ENCODE measurements at regions not wholly inside any gene's neighbourhood (a gene's known extent, or its start where the extent isn't known, plus 50 kb on each side); places are given as distances from the start of the nearest gene placed in this dataset.

- Histone ChIP-seq H2AFZ (ENCODE audit: low read depth, low read length) (no peak overlapping the region), H3K9ac (ENCODE audit: low read length) (no peak overlapping the region), H3K27me3 (ENCODE audit: insufficient read depth, low read length) (no peaks in the 10 kb centered on the region), H3K4me2 (ENCODE audit: low read length) (no peak overlapping the region), H3K27ac (ENCODE audit: low read depth, low read length) (no peak overlapping the region), H3K4me3 (ENCODE audit: insufficient read depth, low read depth, low read length) (no peak overlapping the region), H4K20me1 (ENCODE audit: insufficient read depth, low read length) (no peaks in the 10 kb centered on the region), H3K9me3 (ENCODE audit: insufficient read depth, low read depth, low read length) (no peaks in the 10 kb centered on the region), H3K79me2 (ENCODE audit: insufficient read depth, low read length) (no peaks in the 10 kb centered on the region), H3K36me3 (ENCODE audit: insufficient read depth, low read length) (no peaks in the 10 kb centered on the region), H3K4me1 (ENCODE audit: insufficient read depth, low read length) (no peaks in the 10 kb centered on the region)
- Mint-ChIP-seq H3K36me3 (ENCODE audit: low read depth, unreplicated experiment) (no peaks in the 10 kb centered on the region), H3K4me3 (ENCODE audit: unreplicated experiment) (no peak overlapping the region), H3K4me1 (ENCODE audit: low read depth, unreplicated experiment) (peaks cover 5% of the 10 kb centered on the region), H3K9me3 (ENCODE audit: unreplicated experiment) (peaks cover 6% of the 10 kb centered on the region), H3K27me3 (ENCODE audit: low read depth, unreplicated experiment) (no peaks in the 10 kb centered on the region), H3K27ac (ENCODE audit: unreplicated experiment) (no peak overlapping the region)
- no peak for FAIRE-seq
- no peak for DNase-seq (ENCODE audit: low read depth)
- TF ChIP-seq, protein P1, sequence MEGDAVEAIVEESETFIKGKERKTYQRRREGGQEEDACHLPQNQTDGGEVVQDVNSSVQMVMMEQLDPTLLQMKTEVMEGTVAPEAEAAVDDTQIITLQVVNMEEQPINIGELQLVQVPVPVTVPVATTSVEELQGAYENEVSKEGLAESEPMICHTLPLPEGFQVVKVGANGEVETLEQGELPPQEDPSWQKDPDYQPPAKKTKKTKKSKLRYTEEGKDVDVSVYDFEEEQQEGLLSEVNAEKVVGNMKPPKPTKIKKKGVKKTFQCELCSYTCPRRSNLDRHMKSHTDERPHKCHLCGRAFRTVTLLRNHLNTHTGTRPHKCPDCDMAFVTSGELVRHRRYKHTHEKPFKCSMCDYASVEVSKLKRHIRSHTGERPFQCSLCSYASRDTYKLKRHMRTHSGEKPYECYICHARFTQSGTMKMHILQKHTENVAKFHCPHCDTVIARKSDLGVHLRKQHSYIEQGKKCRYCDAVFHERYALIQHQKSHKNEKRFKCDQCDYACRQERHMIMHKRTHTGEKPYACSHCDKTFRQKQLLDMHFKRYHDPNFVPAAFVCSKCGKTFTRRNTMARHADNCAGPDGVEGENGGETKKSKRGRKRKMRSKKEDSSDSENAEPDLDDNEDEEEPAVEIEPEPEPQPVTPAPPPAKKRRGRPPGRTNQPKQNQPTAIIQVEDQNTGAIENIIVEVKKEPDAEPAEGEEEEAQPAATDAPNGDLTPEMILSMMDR (IDR thresholded peaks at IDR 0.05; ENCODE audit: insufficient read depth, low read depth, low read length), result no peak
- TF ChIP-seq EZH2 (IDR thresholded peaks at IDR 0.05; ENCODE audit: insufficient read depth, low read length), result no peak
Measured at GRCh38 chr4:126860308-126860707, 772.4 kb upstream of the INTU start.

DNA sequence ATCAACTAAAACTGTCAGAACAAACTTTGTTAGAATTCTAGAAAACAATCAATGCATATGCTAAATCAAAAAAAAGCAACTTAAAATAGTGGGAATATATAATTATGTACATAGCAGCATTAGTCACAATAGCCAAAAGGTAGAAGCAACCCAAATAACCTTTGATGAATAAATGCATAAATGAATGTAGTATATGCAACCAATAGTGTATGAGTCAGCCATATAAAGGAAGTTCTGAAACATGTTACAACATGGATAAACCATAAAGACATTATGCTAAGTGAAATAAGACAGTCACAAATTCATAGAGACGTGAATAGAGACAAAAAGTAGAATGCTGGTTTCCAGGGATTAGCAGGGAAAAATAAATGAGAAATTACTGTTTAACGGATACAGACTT is 762.8 kb upstream of the INTU start:
- Histone ChIP-seq H2AFZ (ENCODE audit: low read depth, low read length) (no peak overlapping the region), H3K79me2 (ENCODE audit: insufficient read depth, low read length) (no peaks in the 10 kb centered on the region), H3K27ac (ENCODE audit: low read depth, low read length) (no peak overlapping the region), H3K4me2 (ENCODE audit: low read length) (no peak overlapping the region), H3K9ac (ENCODE audit: low read length) (no peak overlapping the region), H4K20me1 (ENCODE audit: insufficient read depth, low read length) (no peaks in the 10 kb centered on the region), H3K9me3 (ENCODE audit: insufficient read depth, low read depth, low read length) (no peaks in the 10 kb centered on the region), H3K4me1 (ENCODE audit: insufficient read depth, low read length) (no peaks in the 10 kb centered on the region), H3K36me3 (ENCODE audit: insufficient read depth, low read length) (no peaks in the 10 kb centered on the region), H3K27me3 (ENCODE audit: insufficient read depth, low read length) (no peaks in the 10 kb centered on the region), H3K4me3 (ENCODE audit: insufficient read depth, low read depth, low read length) (no peak overlapping the region)
- TF ChIP-seq, protein P1 (IDR thresholded peaks at IDR 0.05; ENCODE audit: insufficient read depth, low read depth, low read length), result no peak
- TF ChIP-seq EZH2 (IDR thresholded peaks at IDR 0.05; ENCODE audit: insufficient read depth, low read length), result no peak
- peaks cover 14% of the 10 kb centered on the region for H3K9me3 Mint-ChIP-seq (ENCODE audit: unreplicated experiment)
- FAIRE-seq (no peak), DNase-seq (ENCODE audit: low read depth) (no peak)
- H3K36me3 Mint-ChIP-seq (ENCODE audit: low read depth, unreplicated experiment), result peaks cover 3% of the 10 kb centered on the region
- H3K27ac Mint-ChIP-seq (ENCODE audit: unreplicated experiment), result no peak overlapping the region
- no peak overlapping the region for H3K4me3 Mint-ChIP-seq (ENCODE audit: unreplicated experiment)
- H3K4me1 Mint-ChIP-seq (ENCODE audit: low read depth, unreplicated experiment), result no peaks in the 10 kb centered on the region
- no peaks in the 10 kb centered on the region for H3K27me3 Mint-ChIP-seq (ENCODE audit: low read depth, unreplicated experiment)

DNA sequence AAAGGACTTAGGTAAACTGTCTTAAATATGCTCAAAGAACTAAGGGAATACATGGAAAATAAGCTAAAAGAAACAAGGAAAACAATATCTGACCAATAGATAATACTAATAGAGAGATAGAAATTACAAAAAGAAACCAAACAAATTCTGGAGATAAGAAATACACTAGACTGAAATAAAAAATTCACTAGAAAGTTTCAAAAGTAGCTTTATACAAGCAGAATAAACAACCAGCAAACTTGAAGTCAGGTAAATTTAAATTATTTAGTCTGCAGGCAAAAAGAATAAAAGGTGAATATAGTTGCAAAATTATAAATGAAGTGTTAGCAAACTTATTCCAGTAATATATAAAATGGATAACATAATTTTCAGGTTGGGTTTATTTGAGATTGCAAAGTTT is 760.9 kb upstream of the INTU start:
- H3K27me3 ChIP-seq (ENCODE audit: insufficient read depth, low read length), result no peaks in the 10 kb centered on the region
- Mint-ChIP-seq H3K36me3 (ENCODE audit: low read depth, unreplicated experiment) (peaks cover 3% of the 10 kb centered on the region), H3K27ac (ENCODE audit: unreplicated experiment) (no peak overlapping the region), H3K27me3 (ENCODE audit: low read depth, unreplicated experiment) (no peaks in the 10 kb centered on the region), H3K4me1 (ENCODE audit: low read depth, unreplicated experiment) (no peaks in the 10 kb centered on the region), H3K4me3 (ENCODE audit: unreplicated experiment) (no peak overlapping the region), H3K9me3 (ENCODE audit: unreplicated experiment) (peaks cover 10% of the 10 kb centered on the region)
- no peak overlapping the region for H3K4me3 ChIP-seq (ENCODE audit: insufficient read depth, low read depth, low read length)
- no peak for TF ChIP-seq EZH2 (IDR thresholded peaks at IDR 0.05; ENCODE audit: insufficient read depth, low read length)
- TF ChIP-seq, protein P1 (IDR thresholded peaks at IDR 0.05; ENCODE audit: insufficient read depth, low read depth, low read length), result no peak
- H3K9ac ChIP-seq (ENCODE audit: low read length), result no peak overlapping the region
- no peak for DNase-seq (ENCODE audit: low read depth)
- H2AFZ ChIP-seq (ENCODE audit: low read depth, low read length), result no peak overlapping the region
- no peak overlapping the region for H3K4me2 ChIP-seq (ENCODE audit: low read length)
- no peaks in the 10 kb centered on the region for H3K79me2 ChIP-seq (ENCODE audit: insufficient read depth, low read length)
- no peaks in the 10 kb centered on the region for H3K4me1 ChIP-seq (ENCODE audit: insufficient read depth, low read length)
- no peak for FAIRE-seq
- H4K20me1 ChIP-seq (ENCODE audit: insufficient read depth, low read length), result no peaks in the 10 kb centered on the region
- no peak overlapping the region for H3K27ac ChIP-seq (ENCODE audit: low read depth, low read length)
- H3K36me3 ChIP-seq (ENCODE audit: insufficient read depth, low read length), result no peaks in the 10 kb centered on the region
- H3K9me3 ChIP-seq (ENCODE audit: insufficient read depth, low read depth, low read length), result no peaks in the 10 kb centered on the region
